ENCODE measurements at regions not wholly inside any gene's neighbourhood (a gene's known extent, or its start where the extent isn't known, plus 50 kb on each side); places are given as distances from the start of the nearest gene placed in this dataset.
"Not testable (repeated sequence)": the region's sequence is repeated elsewhere in the genome, so short reads cannot be mapped to it uniquely, and the experiment has no call there.

GRCh38 chr1:221979444-221980032 is 237.6 kb upstream of the DUSP10 start:
- Mint-ChIP-seq H3K4me3 (no peak overlapping the region), H3K36me3 (ENCODE audit: low read depth) (peaks cover 53% of the 10 kb centered on the region), H3K27me3 (ENCODE audit: insufficient read depth) (no peaks in the 10 kb centered on the region), H3K9me3 (no peaks in the 10 kb centered on the region), H3K4me1 (peaks cover 55% of the 10 kb centered on the region), H3K27ac (peak overlapping the region; percentile 97)
- peak; percentile 87 for TF ChIP-seq CTCF (conservative IDR thresholded peaks at IDR 0.05)
- no peak overlapping the region for H3K4me3 ChIP-seq (ENCODE audit: low read length)
- H3K9me3 ChIP-seq (ENCODE audit: control insufficient read depth, low read length), result no peaks in the 10 kb centered on the region
- peaks cover 21% of the 10 kb centered on the region for H3K36me3 ChIP-seq (ENCODE audit: control insufficient read depth, insufficient read depth, low read length)
- H3K4me1 ChIP-seq (ENCODE audit: control insufficient read depth, insufficient read depth, low read length), result no peaks in the 10 kb centered on the region
- DNase-seq, result no peak
- H3K27me3 ChIP-seq (ENCODE audit: control insufficient read depth, insufficient read depth, low read length, poor library complexity, severe bottlenecking), result no peaks in the 10 kb centered on the region
- no peak overlapping the region for H3K9ac ChIP-seq (ENCODE audit: extremely low read depth, low read length, poor library complexity, severe bottlenecking)
- H3K27ac ChIP-seq (ENCODE audit: low read depth, low read length), result no peak overlapping the region

DNA sequence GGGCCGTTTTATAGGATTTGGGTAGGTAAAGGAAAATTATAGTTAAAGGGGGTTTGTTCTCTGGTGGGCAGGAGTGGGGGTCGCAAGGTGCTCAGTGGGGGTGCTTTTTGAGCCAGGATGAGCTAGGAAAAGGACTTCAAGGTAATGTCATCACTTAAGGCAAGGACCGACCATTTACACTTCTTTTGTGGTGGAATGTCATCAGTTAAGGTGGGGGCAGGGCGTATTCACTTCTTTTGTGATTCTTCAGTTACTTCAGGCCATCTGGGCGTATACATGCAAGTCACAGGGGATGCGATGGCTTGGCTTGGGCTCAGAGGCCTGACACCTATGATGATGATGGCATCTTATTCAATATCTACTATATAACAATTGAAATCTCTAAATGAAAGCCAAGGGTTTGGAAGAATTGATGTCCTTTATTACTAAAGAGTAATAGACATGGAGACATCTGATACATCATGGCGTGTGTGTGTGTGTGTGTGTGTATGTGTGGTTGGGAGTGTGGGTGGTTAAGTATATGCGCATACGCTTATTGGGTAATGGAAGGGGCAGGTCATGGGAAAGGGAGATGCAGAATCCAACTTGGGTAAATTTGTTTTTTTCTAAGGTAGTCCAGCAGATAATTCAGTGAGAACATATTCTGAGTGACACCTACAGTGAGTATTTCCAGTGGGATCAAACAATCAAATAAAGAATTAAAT is 236.9 kb upstream of the DUSP10 start:
- 73 to 80% methylated on average over 2 to 8 of the region's 9 CpGs for WGBS, 2 experiments (ENCODE audit: insufficient coverage in 1 of 2, insufficient read length in 1 of 2)
- H3K27ac Mint-ChIP-seq, result peak overlapping the region; percentile 97
- not testable (repeated sequence) for H3K9ac ChIP-seq (ENCODE audit: extremely low read depth, low read length, poor library complexity, severe bottlenecking); H3K27me3 Mint-ChIP-seq (ENCODE audit: insufficient read depth); H3K27ac ChIP-seq (ENCODE audit: low read depth, low read length); H3K4me3 ChIP-seq (ENCODE audit: low read length); H3K4me1 ChIP-seq (ENCODE audit: control insufficient read depth, insufficient read depth, low read length); H3K27me3 ChIP-seq (ENCODE audit: control insufficient read depth, insufficient read depth, low read length, poor library complexity, severe bottlenecking); H3K9me3 Mint-ChIP-seq; H3K4me3 Mint-ChIP-seq; H3K9me3 ChIP-seq (ENCODE audit: control insufficient read depth, low read length)
- DNase-seq, result peak; percentile 89
- H3K4me1 Mint-ChIP-seq, result peaks cover 62% of the 10 kb centered on the region
- H3K36me3 Mint-ChIP-seq (ENCODE audit: low read depth), result peaks cover 54% of the 10 kb centered on the region
- peaks cover 21% of the 10 kb centered on the region for H3K36me3 ChIP-seq (ENCODE audit: control insufficient read depth, insufficient read depth, low read length)

DNA sequence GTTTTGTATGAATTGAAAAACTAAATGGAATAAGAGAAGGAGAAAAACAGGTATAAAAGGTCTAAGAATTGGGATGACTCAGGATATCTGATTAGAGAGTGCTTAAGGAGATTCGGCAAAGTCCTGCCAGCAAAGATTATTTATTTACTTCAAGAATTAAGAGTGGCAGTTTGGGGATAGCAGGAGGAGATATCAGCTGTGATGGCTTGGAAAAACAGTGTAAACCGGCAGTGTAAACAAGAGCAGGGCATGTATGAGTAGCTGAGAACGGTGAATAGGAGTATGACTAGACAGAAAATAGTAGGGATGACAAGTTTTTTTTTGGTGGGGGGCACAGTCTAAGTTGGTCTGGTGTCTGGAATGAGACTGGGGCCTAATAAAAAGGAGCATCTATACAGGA is 231.9 kb upstream of the DUSP10 start:
- H3K4me1 ChIP-seq (ENCODE audit: control insufficient read depth, insufficient read depth, low read length); H3K27me3 Mint-ChIP-seq (ENCODE audit: insufficient read depth); H3K27me3 ChIP-seq (ENCODE audit: control insufficient read depth, insufficient read depth, low read length, poor library complexity, severe bottlenecking); H3K36me3 ChIP-seq (ENCODE audit: control insufficient read depth, insufficient read depth, low read length); H3K27ac ChIP-seq (ENCODE audit: low read depth, low read length); H3K4me3 Mint-ChIP-seq; H3K9me3 ChIP-seq (ENCODE audit: control insufficient read depth, low read length); H3K9ac ChIP-seq (ENCODE audit: extremely low read depth, low read length, poor library complexity, severe bottlenecking); H3K4me3 ChIP-seq (ENCODE audit: low read length); H3K9me3 Mint-ChIP-seq; DNase-seq: not testable (repeated sequence)
- Mint-ChIP-seq H3K4me1 (peaks cover 51% of the 10 kb centered on the region), H3K27ac (peak overlapping the region; percentile 93), H3K36me3 (ENCODE audit: low read depth) (peaks cover 30% of the 10 kb centered on the region)
- WGBS, 2 experiments (ENCODE audit: insufficient coverage in 1 of 2, insufficient read length in 1 of 2), result 24% methylated on average over 2 of the region's 3 CpGs; no CpG with 5 or more reads in 1 of the 2 experiments

GRCh38 chr1:221972276-221973235 is 230.7 kb upstream of the DUSP10 start:
- Histone ChIP-seq H3K4me1 (ENCODE audit: control insufficient read depth, insufficient read depth, low read length) (no peaks in the 10 kb centered on the region), H3K4me3 (ENCODE audit: low read length) (peak overlapping the region; percentile 79), H3K36me3 (ENCODE audit: control insufficient read depth, insufficient read depth, low read length) (no peaks in the 10 kb centered on the region), H3K9me3 (ENCODE audit: control insufficient read depth, low read length) (no peaks in the 10 kb centered on the region), H3K27ac (ENCODE audit: low read depth, low read length) (no peak overlapping the region), H3K27me3 (ENCODE audit: control insufficient read depth, insufficient read depth, low read length, poor library complexity, severe bottlenecking) (no peaks in the 10 kb centered on the region), H3K9ac (ENCODE audit: extremely low read depth, low read length, poor library complexity, severe bottlenecking) (peak overlapping the region; percentile 47)
- DNase-seq, result peak; percentile 75
- WGBS, 2 experiments (ENCODE audit: insufficient coverage in 1 of 2, insufficient read length in 1 of 2), result 27 to 52% methylated on average over 3 to 6 of the region's 10 CpGs
- H3K9me3 Mint-ChIP-seq, result no peaks in the 10 kb centered on the region
- H3K4me1 Mint-ChIP-seq, result peaks cover 43% of the 10 kb centered on the region
- peak overlapping the region; percentile 89 for H3K27ac Mint-ChIP-seq
- TF ChIP-seq CTCF (conservative IDR thresholded peaks at IDR 0.05), result no peak
- no peak overlapping the region for H3K4me3 Mint-ChIP-seq
- peaks cover 21% of the 10 kb centered on the region for H3K36me3 Mint-ChIP-seq (ENCODE audit: low read depth)
- no peaks in the 10 kb centered on the region for H3K27me3 Mint-ChIP-seq (ENCODE audit: insufficient read depth)

DNA sequence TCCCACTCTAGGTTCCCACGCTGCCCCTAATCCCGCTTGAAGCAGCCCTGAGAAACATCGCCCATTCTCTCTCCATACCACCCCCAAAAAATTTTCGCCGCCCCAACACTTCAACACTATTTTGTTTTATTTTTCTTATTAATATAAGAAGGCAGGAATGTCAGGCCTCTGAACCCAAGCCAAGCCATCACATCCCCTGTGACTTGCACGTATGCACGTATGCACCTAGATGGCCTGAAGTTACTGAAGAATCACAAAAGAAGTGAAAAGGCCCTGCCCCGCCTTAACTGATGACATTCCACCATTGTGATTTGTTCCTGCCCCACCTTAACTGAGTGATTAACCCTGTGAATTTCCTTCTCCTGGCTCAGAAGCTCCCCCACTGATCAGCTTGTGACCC is 229.1 kb upstream of the DUSP10 start:
- H3K27ac ChIP-seq (ENCODE audit: low read depth, low read length); H3K27me3 Mint-ChIP-seq (ENCODE audit: insufficient read depth); H3K4me1 ChIP-seq (ENCODE audit: control insufficient read depth, insufficient read depth, low read length); H3K4me3 Mint-ChIP-seq; H3K9me3 ChIP-seq (ENCODE audit: control insufficient read depth, low read length); H3K27me3 ChIP-seq (ENCODE audit: control insufficient read depth, insufficient read depth, low read length, poor library complexity, severe bottlenecking); H3K27ac Mint-ChIP-seq; H3K9me3 Mint-ChIP-seq; H3K36me3 ChIP-seq (ENCODE audit: control insufficient read depth, insufficient read depth, low read length): not testable (repeated sequence)
- WGBS, 2 experiments (ENCODE audit: insufficient coverage in 1 of 2, insufficient read length in 1 of 2), result 48 to 50% methylated on average over 2 to 6 of the region's 8 CpGs
- H3K9ac ChIP-seq (ENCODE audit: extremely low read depth, low read length, poor library complexity, severe bottlenecking), result peak overlapping the region; percentile 87
- Mint-ChIP-seq H3K4me1 (peaks cover 37% of the 10 kb centered on the region), H3K36me3 (ENCODE audit: low read depth) (peaks cover 27% of the 10 kb centered on the region)
- H3K4me3 ChIP-seq (ENCODE audit: low read length), result peak overlapping the region; percentile 79
- peak; percentile 57 for DNase-seq
